GM23338 (cell line): ENCODE measurements at regions not wholly inside any gene's neighbourhood (a gene's known extent, or its start where the extent isn't known, plus 50 kb on each side); places are given as distances from the start of the nearest gene placed in this dataset.

ENCODE experiments used
- CREB1 ChIP-seq: fragments of 250-450 bp; sonication (Bioruptor Pico); IDR thresholded peaks from 2 replicates; pipeline ENCODE4 v1.5.0; 2020; ENCODE audit warnings: low read depth, mild to moderate bottlenecking, moderate library complexity
- CTCF ChIP-seq, 2 experiments: fragments of 200-600 bp in 1 of 2; sonication (generic) in 1 of 2; conservative IDR thresholded peaks; 2 replicates each; pipeline versions ENCODE4 v1.5.1 to v1.6.1; 2016 to 2017; ENCODE audit warnings: antibody characterized with exemption in 2 of 2, low read depth in 2 of 2, mild to moderate bottlenecking in 2 of 2, moderate library complexity in 1 of 2
- EZH2 ChIP-seq: fragments of 200-600 bp; sonication (generic); IDR thresholded peaks from one replicate; pipeline ENCODE4 v1.8.0; 2017; ENCODE audit warnings: antibody characterized with exemption, mild to moderate bottlenecking, low read depth; ENCODE audit not compliant: unreplicated experiment
- EZH2phosphoT487 ChIP-seq: fragments of 200-600 bp; sonication (generic); IDR thresholded peaks from one replicate; pipeline ENCODE4 v1.8.1; 2018; ENCODE audit warnings: antibody characterized with exemption; ENCODE audit not compliant: unreplicated experiment
- POLR2AphosphoS5 ChIP-seq: IDR thresholded peaks from 2 replicates; pipeline ENCODE4 v1.6.1; 2016; ENCODE audit warnings: antibody characterized with exemption, low read depth
- REST ChIP-seq: IDR thresholded peaks from one replicate; pipeline ENCODE4 v1.6.1; 2018; ENCODE audit warnings: antibody characterized with exemption; ENCODE audit not compliant: unreplicated experiment
- ZNF114 ChIP-seq: fragments of 250-450 bp; sonication (Bioruptor Pico); IDR thresholded peaks from 2 replicates; pipeline ENCODE4 v1.5.0; 2020; ENCODE audit warnings: mild to moderate bottlenecking, moderate library complexity

- no peak for TF ChIP-seq CTCF (conservative IDR thresholded peaks at IDR 0.05; ENCODE audit: low read depth in 2 of 2)
- TF ChIP-seq POLR2AphosphoS5, result no peak
- no peak for TF ChIP-seq EZH2phosphoT487
- TF ChIP-seq EZH2, result no peak
- TF ChIP-seq CREB1 (CRISPR knock-in tag), result no peak
- TF ChIP-seq REST, result no peak
- no peak for TF ChIP-seq ZNF114 (CRISPR knock-in tag)
Measured at GRCh38 chr1:96075704-96076455, 645.7 kb upstream of the PTBP2 start.
